Stimulated activated CD8-positive, alpha-beta memory T cell treated with anti-CD3 and anti-CD28 coated beads, Interleukin-2, amount 100 ng/mL, for 48 hours (primary cell): ENCODE measurements at regions not wholly inside any gene's neighbourhood (a gene's known extent, or its start where the extent isn't known, plus 50 kb on each side); places are given as distances from the start of the nearest gene placed in this dataset.
"Not testable (repeated sequence)": the region's sequence is repeated elsewhere in the genome, so short reads cannot be mapped to it uniquely, and the experiment has no call there.

Experiments
- DNase-seq, 2 donors: peaks; one replicate each; pipeline ENCODE4 v3.0.0-alpha.2; 2020; ENCODE audit warnings: low read depth in 2 of 2

GRCh38 chr9:105975886-105976645, 281.7 kb downstream of the TMEM38B start:
- no peak for DNase-seq

- DNase-seq = no peak
Observed at GRCh38 chr9:105978336-105978735, 284.0 kb downstream of the TMEM38B start.

GRCh38 chr9:105978826-105979225, 284.5 kb downstream of the TMEM38B start:
- DNase-seq = no peak

GRCh38 chr9:105979290-105979689, 284.9 kb downstream of the TMEM38B start:
- DNase-seq = no peak

- no peak for DNase-seq
Observed at GRCh38 chr9:105984714-105985113, 290.4 kb downstream of the TMEM38B start.

- no peak for DNase-seq
Observed at GRCh38 chr9:105993116-105993854, 298.9 kb downstream of the TMEM38B start.

GRCh38 chr9:105993921-105994715, 299.8 kb downstream of the TMEM38B start:
- no peak for DNase-seq

- DNase-seq = no peak
Observed at GRCh38 chr9:105994970-105995369, 300.6 kb downstream of the TMEM38B start.

GRCh38 chr9:106017198-106017740, 322.9 kb downstream of the TMEM38B start:
- DNase-seq = no peak

- DNase-seq = no peak
Observed at GRCh38 chr9:106019039-106019680, 324.8 kb downstream of the TMEM38B start.

- DNase-seq = no peak
Observed at GRCh38 chr9:106019702-106020101, 325.4 kb downstream of the TMEM38B start.

GRCh38 chr9:106020186-106020585, 325.8 kb downstream of the TMEM38B start:
- DNase-seq = no peak

GRCh38 chr9:106023455-106023854, 329.1 kb downstream of the TMEM38B start:
- no peak for DNase-seq

GRCh38 chr9:106025453-106025852, 331.1 kb downstream of the TMEM38B start:
- DNase-seq = no peak

- DNase-seq = not testable (repeated sequence)
Observed at GRCh38 chr9:106030146-106030545, 335.8 kb downstream of the TMEM38B start.

GRCh38 chr9:106032978-106033377, 338.6 kb downstream of the TMEM38B start:
- no peak for DNase-seq

- DNase-seq = no peak
Observed at GRCh38 chr9:106035806-106036205, 341.5 kb downstream of the TMEM38B start.

- DNase-seq = no peak
Observed at GRCh38 chr9:106038266-106039001, 344.1 kb downstream of the TMEM38B start.

- no peak for DNase-seq
Observed at GRCh38 chr9:106039151-106039935, 345.0 kb downstream of the TMEM38B start.

GRCh38 chr9:106041920-106042319, 347.6 kb downstream of the TMEM38B start:
- DNase-seq = not testable (repeated sequence)
